HG03558 (cell line): ENCODE measurements at regions not wholly inside any gene's neighbourhood (a gene's known extent, or its start where the extent isn't known, plus 50 kb on each side); places are given as distances from the start of the nearest gene placed in this dataset.

Experiments
- ATAC-seq: cut with Tn5 transposase; IDR thresholded peaks from one replicate; pipeline ENCODE4 v1.9.1; 2021; ENCODE audit warnings: moderate number of reproducible peaks; ENCODE audit not compliant: unreplicated experiment; ENCODE audit errors: extremely low read depth

DNA sequence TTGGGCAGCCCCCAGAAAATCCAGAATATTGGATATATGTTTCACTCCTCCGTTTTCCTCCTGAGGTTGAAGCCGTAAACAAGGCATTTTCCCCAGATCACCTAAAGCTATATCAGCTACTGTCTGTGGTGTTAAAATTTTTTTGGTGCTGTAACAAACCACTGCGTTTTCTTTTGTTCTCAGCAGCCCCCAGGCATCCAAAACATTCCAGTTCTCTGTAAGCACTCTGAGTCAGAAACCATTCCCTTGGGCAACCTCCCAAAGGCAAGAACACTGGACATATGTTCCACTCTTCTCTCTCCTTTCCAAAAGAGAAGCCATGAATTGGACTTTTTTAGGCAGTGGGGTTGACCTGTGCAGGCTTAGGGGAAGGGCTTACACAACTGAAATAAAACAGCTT, 310.9 kb downstream of the MID1IP1 start:
- no peak for ATAC-seq

DNA sequence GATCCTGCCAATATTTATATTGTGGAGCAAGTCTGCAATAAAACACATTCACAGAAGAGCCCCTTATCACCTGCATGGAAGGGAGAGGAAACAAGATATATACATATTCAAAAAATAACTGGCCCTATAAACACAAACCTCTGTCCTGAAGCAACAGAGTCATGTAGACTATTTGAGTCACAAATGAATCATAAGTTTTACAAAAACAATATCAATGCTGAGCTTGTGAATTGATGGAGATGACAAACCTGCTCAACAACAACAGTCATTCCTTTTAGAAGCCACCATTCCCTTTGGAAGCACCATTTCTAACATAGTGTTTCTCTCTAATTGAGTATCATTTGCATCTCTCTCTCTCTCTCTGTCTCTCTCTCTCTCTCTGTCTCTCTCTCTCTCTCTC, 313.9 kb downstream of the MID1IP1 start:
- ATAC-seq = no peak

DNA sequence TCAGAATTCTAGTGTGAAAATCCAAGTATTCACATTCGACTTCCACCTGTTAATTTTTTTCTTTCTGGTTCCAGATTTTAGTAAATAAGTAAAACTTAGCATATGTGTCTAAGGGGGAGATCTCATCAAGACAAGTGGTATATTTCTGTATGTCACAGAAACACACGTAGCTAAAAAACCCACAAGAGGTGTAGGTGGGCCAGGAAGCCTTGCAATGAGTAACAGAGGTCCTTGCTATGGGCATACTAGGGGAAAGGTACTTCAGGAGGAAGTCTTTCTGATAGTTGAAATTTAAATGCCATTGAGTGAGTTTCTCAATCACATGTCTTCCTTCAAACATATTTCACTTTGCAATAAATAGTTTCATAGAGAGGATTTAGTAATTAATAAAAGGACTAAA, 315.8 kb downstream of the MID1IP1 start:
- ATAC-seq = no peak

GRCh38 chrX:39121903-39122302, 320.6 kb downstream of the MID1IP1 start:
- ATAC-seq = no peak

- no peak for ATAC-seq
These were observed 324.6 kb downstream of the MID1IP1 start for GRCh38 chrX:39125834-39126233.

DNA sequence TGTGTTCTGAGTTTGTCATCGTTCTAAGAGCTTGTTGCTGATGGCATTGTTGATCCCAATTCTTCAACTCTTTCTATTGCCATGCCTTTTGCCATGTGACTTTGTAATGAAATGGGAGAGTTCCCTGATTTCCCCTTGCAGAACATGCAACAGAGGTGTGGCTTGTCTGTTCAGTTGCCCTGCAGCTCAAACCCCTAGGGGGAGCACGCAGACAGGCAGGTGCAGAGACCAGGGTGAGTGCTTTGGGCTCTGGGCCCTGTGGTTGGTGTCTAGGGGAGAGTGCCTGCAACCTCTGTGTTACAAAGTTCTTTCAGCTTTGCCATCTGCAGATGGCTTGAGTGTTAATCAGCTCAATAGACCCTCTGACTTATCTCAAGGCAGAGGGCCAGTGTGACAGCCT, 332.7 kb downstream of the MID1IP1 start:
- ATAC-seq = no peak

- ATAC-seq = no peak
These were observed 336.2 kb downstream of the MID1IP1 start for GRCh38 chrX:39137363-39137954.

- ATAC-seq = no peak
These were observed 339.3 kb downstream of the MID1IP1 start for GRCh38 chrX:39140581-39140980.

- ATAC-seq = no peak
These were observed 343.1 kb downstream of the MID1IP1 start for GRCh38 chrX:39144323-39144722.

GRCh38 chrX:39144956-39145355, 343.7 kb downstream of the MID1IP1 start:
- ATAC-seq = no peak

- no peak for ATAC-seq
These were observed 344.6 kb downstream of the MID1IP1 start for GRCh38 chrX:39145859-39146258.

- no peak for ATAC-seq
These were observed 348.5 kb downstream of the MID1IP1 start for GRCh38 chrX:39149761-39150160.

GRCh38 chrX:39150220-39150619, 349.0 kb downstream of the MID1IP1 start:
- ATAC-seq = no peak

DNA sequence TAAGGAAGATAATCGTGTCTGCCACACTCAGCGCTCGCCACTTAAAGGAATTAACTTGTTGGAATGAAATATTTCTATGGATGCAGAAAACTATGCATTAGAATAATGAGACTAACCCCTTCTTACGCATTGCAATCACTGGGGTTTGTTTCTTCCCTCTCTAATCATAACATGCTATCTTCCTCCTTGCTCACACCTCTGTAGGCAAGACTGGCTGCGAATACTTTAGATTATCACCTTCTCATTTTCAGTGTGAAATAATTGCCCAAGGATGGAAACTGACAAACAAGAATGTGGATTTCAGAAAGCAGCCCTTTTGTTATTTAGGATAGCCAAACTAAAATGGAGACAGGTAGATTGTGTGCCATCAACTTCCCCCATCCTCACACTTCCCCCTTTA, 349.4 kb downstream of the MID1IP1 start:
- ATAC-seq = no peak

DNA sequence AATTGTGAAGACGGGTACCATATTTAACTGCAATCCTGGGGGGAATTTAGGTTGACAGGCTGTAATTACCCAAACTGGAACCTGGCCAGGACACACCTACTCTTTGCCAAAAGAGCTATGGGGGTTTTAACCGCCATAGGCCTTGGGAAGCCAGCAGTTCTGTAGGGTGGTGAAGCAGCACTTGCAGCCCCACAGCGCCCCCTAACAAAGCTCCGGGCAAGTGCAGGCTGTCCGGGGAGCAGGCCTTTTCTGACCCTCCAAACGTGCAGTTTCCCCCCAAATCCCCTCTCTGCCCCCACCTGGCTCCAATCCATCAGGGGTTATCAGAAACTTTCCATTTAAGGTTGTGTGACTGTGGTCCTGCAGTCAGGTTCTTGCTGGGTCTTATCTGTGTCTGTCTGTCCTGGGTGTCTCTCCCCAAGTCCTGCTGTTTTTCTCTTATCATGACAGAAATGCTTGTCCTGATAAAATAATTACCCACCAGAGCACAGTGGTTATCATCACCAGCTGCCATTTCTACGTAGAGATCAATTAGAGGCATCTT, 350.9 kb downstream of the MID1IP1 start:
- no peak for ATAC-seq

GRCh38 chrX:39156051-39156450, 354.8 kb downstream of the MID1IP1 start:
- no peak for ATAC-seq

DNA sequence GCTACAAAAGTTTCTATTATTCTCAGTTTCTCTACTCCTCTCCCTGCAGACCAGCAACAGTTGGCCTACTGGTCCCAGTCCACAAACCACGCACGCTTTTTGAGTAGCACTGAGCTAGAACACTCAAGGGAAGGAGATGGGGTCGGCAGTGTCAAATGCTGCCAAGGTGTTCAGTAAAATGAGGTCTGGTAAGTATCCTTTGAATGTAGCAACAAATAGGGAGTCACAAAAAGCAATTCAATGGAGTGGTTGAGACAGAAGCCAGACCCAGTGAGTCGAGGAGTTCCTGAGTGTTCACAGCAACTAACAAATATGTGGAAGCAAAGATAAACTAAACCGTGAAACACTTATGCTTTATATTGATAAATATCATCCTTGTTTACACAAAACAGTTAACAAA, 355.7 kb downstream of the MID1IP1 start:
- ATAC-seq = no peak

GRCh38 chrX:39157796-39158195, 356.5 kb downstream of the MID1IP1 start:
- no peak for ATAC-seq

- no peak for ATAC-seq
These were observed 357.8 kb downstream of the MID1IP1 start for GRCh38 chrX:39158801-39159657.

DNA sequence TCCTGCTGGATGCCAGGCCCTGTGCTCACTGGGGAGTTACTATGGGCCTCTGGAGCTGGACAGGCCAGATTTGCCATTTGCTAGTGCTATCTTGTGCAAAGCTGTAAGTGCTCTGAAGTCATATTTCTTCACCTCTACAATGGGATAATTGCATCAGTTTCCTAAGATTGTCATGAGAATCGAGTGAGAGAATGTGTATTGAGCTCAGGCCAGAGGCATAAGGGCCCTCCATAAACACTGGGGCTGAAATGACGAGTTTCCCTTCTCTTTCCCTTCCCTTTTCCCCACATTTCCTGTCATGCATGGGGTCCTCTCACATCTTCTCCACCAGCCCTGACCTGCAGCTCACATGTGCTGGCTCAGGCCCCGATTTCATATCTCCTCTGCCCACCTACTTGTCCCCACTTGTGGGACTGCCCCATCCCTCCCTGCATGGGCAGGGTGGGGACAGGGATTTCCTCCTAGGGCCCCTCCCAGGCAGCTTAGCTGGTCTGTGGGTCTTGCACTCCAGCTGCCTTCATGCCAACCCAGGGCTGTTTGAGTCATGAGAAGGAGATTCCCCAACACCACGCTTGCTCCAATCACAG, 358.8 kb downstream of the MID1IP1 start:
- ATAC-seq = no peak

DNA sequence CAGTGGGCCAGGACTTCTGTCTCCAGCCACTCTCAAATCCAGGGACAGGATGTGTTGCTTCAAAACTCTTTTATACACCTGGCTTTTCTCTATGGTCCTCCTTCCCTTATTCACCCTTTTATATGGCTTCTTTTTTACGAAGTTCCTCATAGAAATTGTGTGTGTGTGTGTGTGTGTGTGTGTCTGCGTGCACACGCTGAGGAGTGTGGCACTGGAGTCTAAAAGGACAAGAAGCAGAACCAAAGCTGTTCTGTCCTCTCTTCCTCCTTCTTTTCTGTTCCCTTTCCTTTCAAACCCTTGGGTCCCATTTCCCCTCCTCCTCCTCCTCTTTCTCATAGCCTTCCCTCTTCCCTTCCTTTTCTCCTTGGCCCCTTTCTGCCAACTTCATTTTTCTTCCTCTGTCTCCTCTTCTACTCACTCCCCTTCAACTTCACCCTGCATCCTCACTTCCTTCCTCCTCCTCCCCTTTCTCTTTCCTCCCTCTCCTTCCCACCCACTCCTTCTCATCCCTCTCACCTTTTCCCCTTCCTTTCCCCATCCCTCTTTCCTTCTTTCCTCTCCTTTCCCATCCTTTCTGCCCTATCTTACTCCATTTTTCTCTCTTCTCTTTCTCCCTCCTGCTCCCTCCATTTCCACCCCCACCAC, 360.5 kb downstream of the MID1IP1 start:
- ATAC-seq = no peak
